Hepatic stellate cell (primary cell): ENCODE measurements at regions not wholly inside any gene's neighbourhood (a gene's known extent, or its start where the extent isn't known, plus 50 kb on each side); places are given as distances from the start of the nearest gene placed in this dataset.
A peak's percentile ranks its signal among the peaks of the same experiment; 100 is the strongest.

ENCODE experiments used
- DNase-seq: peaks from one replicate; pipeline ENCODE4 v3.0.0; 2011; ENCODE audit warnings: low spot score

- no peak for DNase-seq
These were observed 442.6 kb upstream of the IGFBP3 start for GRCh38 chr7:46363688-46364087.

- DNase-seq = no peak
These were observed 439.7 kb upstream of the IGFBP3 start for GRCh38 chr7:46360811-46361210.

- DNase-seq = no peak
These were observed 439.2 kb upstream of the IGFBP3 start for GRCh38 chr7:46360296-46360695.

GRCh38 chr7:46357851-46358250, 436.8 kb upstream of the IGFBP3 start:
- no peak for DNase-seq

GRCh38 chr7:46357290-46357689, 436.2 kb upstream of the IGFBP3 start:
- DNase-seq = no peak

GRCh38 chr7:46356371-46356770, 435.3 kb upstream of the IGFBP3 start:
- no peak for DNase-seq

- DNase-seq = no peak
These were observed 434.3 kb upstream of the IGFBP3 start for GRCh38 chr7:46355331-46355730.

GRCh38 chr7:46352004-46352954, 431.2 kb upstream of the IGFBP3 start:
- DNase-seq = peak; percentile 58

- DNase-seq = no peak
These were observed 428.4 kb upstream of the IGFBP3 start for GRCh38 chr7:46349490-46349889.

- DNase-seq = no peak
These were observed 423.5 kb upstream of the IGFBP3 start for GRCh38 chr7:46344533-46344932.

GRCh38 chr7:46343802-46344201, 422.7 kb upstream of the IGFBP3 start:
- no peak for DNase-seq

GRCh38 chr7:46322937-46323336, 401.9 kb upstream of the IGFBP3 start:
- no peak for DNase-seq

GRCh38 chr7:46321556-46322205, 400.6 kb upstream of the IGFBP3 start:
- DNase-seq = no peak

- no peak for DNase-seq
These were observed 399.9 kb upstream of the IGFBP3 start for GRCh38 chr7:46320956-46321355.

GRCh38 chr7:46319841-46320240, 398.8 kb upstream of the IGFBP3 start:
- DNase-seq = no peak

- DNase-seq = no peak
These were observed 397.2 kb upstream of the IGFBP3 start for GRCh38 chr7:46318276-46318675.

- DNase-seq = peak; percentile 34
These were observed 396.2 kb upstream of the IGFBP3 start for GRCh38 chr7:46317256-46317655.

GRCh38 chr7:46315891-46316290, 394.8 kb upstream of the IGFBP3 start:
- DNase-seq = no peak

- DNase-seq = no peak
These were observed 380.6 kb upstream of the IGFBP3 start for GRCh38 chr7:46301677-46302076.

GRCh38 chr7:46297515-46297914, 376.4 kb upstream of the IGFBP3 start:
- DNase-seq = no peak

- DNase-seq = no peak
These were observed 375.5 kb upstream of the IGFBP3 start for GRCh38 chr7:46296526-46296925.

GRCh38 chr7:46294381-46294780, 373.3 kb upstream of the IGFBP3 start:
- no peak for DNase-seq

- DNase-seq = no peak
These were observed 371.7 kb upstream of the IGFBP3 start for GRCh38 chr7:46292741-46293140.
